Naive thymus-derived CD4-positive, alpha-beta T cell (primary cell): ENCODE measurements at regions not wholly inside any gene's neighbourhood (a gene's known extent, or its start where the extent isn't known, plus 50 kb on each side); places are given as distances from the start of the nearest gene placed in this dataset.
"Not testable (repeated sequence)": the region's sequence is repeated elsewhere in the genome, so short reads cannot be mapped to it uniquely, and the experiment has no call there.

Source experiments
- ATAC-seq: fragments of 150-1000 bp; cut with Tn5 transposase; 2 replicates; pipeline ENCODE4 v1.10.0; 2021; ENCODE audit warnings: mild to moderate bottlenecking, moderate library complexity
- CTCF ChIA-PET: fragments of 350-600 bp; sonication (Branson Sonifier 250); formaldehyde crosslinking; loops from one replicate; lab custom pipeline; 2021; ENCODE audit warnings: antibody characterized with exemption; lab: Charles Lee
- POLR2A ChIA-PET: fragments of 350-600 bp; sonication (Branson Sonifier 250); formaldehyde crosslinking; loops from one replicate; lab custom pipeline; 2021; ENCODE audit warnings: antibody characterized with exemption, inconsistent platforms; lab: Charles Lee
- DNase-seq, 9 donors: peaks; one replicate each; pipeline versions ENCODE4 v3.0.0 to v3.0.0-alpha.2; 2020 to 2022; ENCODE audit warnings: mixed read lengths in 1 of 9
- H3K27ac ChIP-seq: one replicate; pipeline ENCODE4 v1.7.0; 2013; ENCODE audit warnings: mild to moderate bottlenecking, low read depth, low read length, moderate library complexity
- H3K27me3 ChIP-seq, 2 donors: one replicate each; pipeline ENCODE4 v1.7.0; 2013; ENCODE audit warnings: low read length in 2 of 2, mild to moderate bottlenecking in 2 of 2, moderate library complexity in 2 of 2; ENCODE audit not compliant: control insufficient read depth in 2 of 2, insufficient read depth in 2 of 2
- H3K36me3 ChIP-seq, 3 experiments: 1 replicate in 2 of 3; 2 replicates in 1 of 3; pipeline ENCODE4 v1.7.0; 2013; ENCODE audit warnings: low read length in 3 of 3, mild to moderate bottlenecking in 3 of 3, moderate library complexity in 1 of 3; ENCODE audit not compliant: insufficient read depth in 3 of 3, control insufficient read depth in 2 of 3
- H3K4me1 ChIP-seq, 2 donors: one replicate each; pipeline ENCODE4 v1.7.0; 2013; ENCODE audit warnings: low read length in 2 of 2, mild to moderate bottlenecking in 2 of 2, moderate library complexity in 1 of 2; ENCODE audit not compliant: control insufficient read depth in 2 of 2, insufficient read depth in 2 of 2
- H3K4me3 ChIP-seq: 2 replicates; pipeline ENCODE4 v1.7.0; 2013; ENCODE audit warnings: mild to moderate bottlenecking, low read length
- H3K9me3 ChIP-seq, 3 experiments: 1 replicate in 2 of 3; 2 replicates in 1 of 3; pipeline ENCODE4 v1.7.0; 2013; ENCODE audit warnings: low read length in 3 of 3; ENCODE audit not compliant: control insufficient read depth in 2 of 3
- H3K27ac Mint-ChIP-seq, 9 donors: one replicate each; pipeline ENCODE4 v1.8.0; 2020 to 2022; ENCODE audit warnings: mixed read lengths in 9 of 9, mild to moderate bottlenecking in 8 of 9, moderate library complexity in 5 of 9, inconsistent platforms in 2 of 9
- H3K27me3 Mint-ChIP-seq, 5 donors: one replicate each; pipeline ENCODE4 v1.8.0; 2021 to 2022; ENCODE audit warnings: mixed read lengths in 5 of 5, mild to moderate bottlenecking in 1 of 5
- H3K36me3 Mint-ChIP-seq, 5 donors: one replicate each; pipeline ENCODE4 v1.8.0; 2020 to 2022; ENCODE audit warnings: mixed read lengths in 5 of 5, mild to moderate bottlenecking in 3 of 5, inconsistent platforms in 1 of 5
- H3K4me1 Mint-ChIP-seq, 7 donors: one replicate each; pipeline ENCODE4 v1.8.0; 2020 to 2022; ENCODE audit warnings: mixed read lengths in 7 of 7, mild to moderate bottlenecking in 3 of 7, inconsistent platforms in 1 of 7
- H3K4me3 Mint-ChIP-seq, 10 donors: one replicate each; pipeline ENCODE4 v1.8.0; 2020 to 2022; ENCODE audit warnings: mild to moderate bottlenecking in 10 of 10, mixed read lengths in 10 of 10, moderate library complexity in 6 of 10, inconsistent platforms in 2 of 10
- H3K9me3 Mint-ChIP-seq, 11 donors: one replicate each; pipeline ENCODE4 v1.8.0; 2020 to 2022; ENCODE audit warnings: mixed read lengths in 11 of 11, mild to moderate bottlenecking in 4 of 11, inconsistent platforms in 1 of 11, moderate library complexity in 1 of 11
- intact Hi-C, 2 donors: fragments of 100-400 bp; cut with micrococcal nuclease; formaldehyde crosslinking; loops; one replicate each; pipeline ENCODE4 v1.15.1; 2023

DNA sequence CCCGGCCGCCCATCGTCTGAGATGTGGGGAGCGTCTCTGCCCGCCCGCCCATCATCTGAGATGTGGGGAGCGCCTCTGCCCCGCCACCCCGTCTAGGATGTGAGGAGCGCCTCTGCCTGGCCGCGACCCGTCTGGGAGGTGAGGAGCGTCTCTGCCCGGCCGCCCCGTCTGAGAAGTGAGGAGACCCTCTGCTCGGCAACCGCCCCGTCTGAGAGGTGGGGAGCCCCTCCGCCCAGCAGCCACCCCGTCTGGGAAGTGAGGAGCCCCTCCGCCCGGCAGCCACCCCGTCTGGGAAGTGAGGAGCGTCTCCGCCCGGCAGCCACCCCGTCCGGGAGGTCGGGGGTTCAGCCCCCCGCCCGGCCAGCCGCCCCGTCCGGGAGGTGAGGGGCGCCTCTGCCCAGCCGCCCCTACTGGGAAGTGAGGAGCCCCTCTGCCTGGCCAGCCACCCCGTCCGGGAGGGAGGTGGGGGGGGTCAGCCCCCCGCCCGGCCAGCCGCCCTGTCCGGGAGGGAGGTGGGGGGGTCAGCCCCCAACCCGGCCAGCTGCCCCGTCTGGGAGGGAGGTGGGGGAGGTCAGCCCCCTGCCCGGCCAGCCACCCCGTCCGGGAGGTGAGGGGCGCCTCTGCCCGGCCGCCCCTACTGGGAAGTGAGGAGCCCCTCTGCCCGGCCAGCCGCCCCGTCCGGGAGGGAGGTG, 54.9 kb upstream of the CACHD1 start:
- H3K4me3 ChIP-seq, ATAC-seq, H3K27me3 Mint-ChIP-seq, H3K4me3 Mint-ChIP-seq, H3K4me1 ChIP-seq, H3K27ac ChIP-seq, H3K36me3 Mint-ChIP-seq, H3K4me1 Mint-ChIP-seq, H3K27ac Mint-ChIP-seq, DNase-seq, intact Hi-C loops, CTCF ChIA-PET, H3K9me3 Mint-ChIP-seq, POLR2A ChIA-PET, H3K9me3 ChIP-seq, H3K36me3 ChIP-seq, H3K27me3 ChIP-seq: not testable (repeated sequence)

DNA sequence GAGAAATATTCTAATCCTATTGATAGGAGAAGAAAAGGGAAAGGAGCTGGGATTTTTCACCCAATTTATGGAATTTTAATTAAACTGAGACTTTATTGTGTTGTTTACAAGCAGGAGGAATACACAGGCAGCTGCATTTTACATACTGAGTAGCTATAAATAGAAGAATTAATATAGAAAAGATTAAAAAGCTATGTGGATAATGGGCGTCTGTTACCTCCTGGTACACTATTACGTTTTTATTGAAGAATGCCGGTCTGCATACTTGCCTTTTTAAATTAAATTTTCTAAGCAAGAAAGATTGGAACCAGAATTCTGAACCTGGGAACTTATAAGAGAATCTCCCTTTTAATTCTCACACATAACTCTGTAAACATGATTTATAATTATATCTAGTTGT, 52.1 kb upstream of the CACHD1 start:
- ATAC-seq (no peak), DNase-seq (no peak)
- Mint-ChIP-seq H3K27ac (no peak overlapping the region), H3K9me3 (peaks cover 0 to 3% (median 0%) of the 10 kb centered on the region in 11 donors), H3K27me3 (peaks cover 0 to 5% (median 0%) of the 10 kb centered on the region in 5 donors), H3K4me3 (no peak overlapping the region), H3K36me3 (peaks cover 0 to 1% (median 0%) of the 10 kb centered on the region in 5 donors), H3K4me1 (no peaks in the 10 kb centered on the region)
- Histone ChIP-seq H3K27me3 (no peaks in the 10 kb centered on the region), H3K9me3 (no peaks in the 10 kb centered on the region), H3K36me3 (no peaks in the 10 kb centered on the region), H3K27ac (no peak overlapping the region), H3K4me3 (no peak overlapping the region), H3K4me1 (no peaks in the 10 kb centered on the region)
- intact Hi-C loops = no loop called here
- ChIA-PET CTCF (no interaction called here), POLR2A (interaction anchor here (0.6 kb wide), 1 partner anchor 15 kb away, joined by 4 read pairs; no protein-coding TSS in a partner anchor)
